Lung (tissue), 11 donors: ENCODE measurements at regions not wholly inside any gene's neighbourhood (a gene's known extent, or its start where the extent isn't known, plus 50 kb on each side); places are given as distances from the start of the nearest gene placed in this dataset.
A peak's percentile ranks its signal among the peaks of the same experiment; 100 is the strongest.

Source experiments
- ATAC-seq: fragments of 200-7000 bp; cut with Tn5 transposase; one replicate; pipeline ENCODE4 v1.9.1; 2020; ENCODE audit warnings: moderate number of reproducible peaks; ENCODE audit not compliant: insufficient read depth, low FRiP score
- DNase-seq, 3 donors: peaks; one replicate each; pipeline ENCODE4 v3.0.0-alpha.2; 2013 to 2017
- H3K27ac ChIP-seq, 2 donors: one replicate each; pipeline ENCODE4 v1.5.1; 2013; ENCODE audit warnings: mild to moderate bottlenecking in 2 of 2, moderate library complexity in 2 of 2, control low read depth in 1 of 2, inconsistent platforms in 1 of 2, low read depth in 1 of 2, low read length in 1 of 2
- H3K27me3 ChIP-seq, 3 donors: one replicate each; pipeline ENCODE4 v1.5.1; 2013; ENCODE audit warnings: low read length in 2 of 3; ENCODE audit not compliant: control insufficient read depth in 3 of 3, insufficient read depth in 3 of 3
- H3K36me3 ChIP-seq, 4 donors: one replicate each; pipeline ENCODE4 v1.5.1; 2013; ENCODE audit warnings: low read length in 4 of 4, mild to moderate bottlenecking in 1 of 4, moderate library complexity in 1 of 4; ENCODE audit not compliant: control insufficient read depth in 4 of 4, insufficient read depth in 4 of 4
- H3K4me1 ChIP-seq, 5 donors: one replicate each; pipeline ENCODE4 v1.5.1; 2013; ENCODE audit warnings: low read length in 5 of 5, mild to moderate bottlenecking in 2 of 5, moderate library complexity in 1 of 5; ENCODE audit not compliant: control insufficient read depth in 5 of 5, insufficient read depth in 5 of 5
- H3K4me3 ChIP-seq: one replicate; pipeline ENCODE4 v1.5.1; 2013; ENCODE audit warnings: mild to moderate bottlenecking, control low read depth, moderate library complexity
- H3K9ac ChIP-seq, 2 donors: one replicate each; pipeline ENCODE4 v1.5.1; 2013; ENCODE audit warnings: low read length in 2 of 2, control low read depth in 1 of 2; ENCODE audit not compliant: insufficient read depth in 1 of 2
- H3K9me3 ChIP-seq, 4 donors: one replicate each; pipeline ENCODE4 v1.5.1; 2013; ENCODE audit warnings: low read length in 3 of 4, mild to moderate bottlenecking in 1 of 4, moderate library complexity in 1 of 4; ENCODE audit not compliant: control insufficient read depth in 4 of 4, insufficient read depth in 3 of 4
- CTCF ChIP-seq: IDR thresholded peaks from 2 replicates; pipeline ENCODE4 v1.5.1; 2012; ENCODE audit warnings: mild to moderate bottlenecking; ENCODE audit errors: control extremely low read depth, extremely low read depth
- WGBS, 2 donors: extraction: QIAGEN DNeasy Blood & Tissue Kit; methylation state at CpG; one replicate each; pipeline ENCODE4 v1.1.7; 2013; 5-methylcytosine and 5-hydroxymethylcytosine counted together
- donor health status: control.
- donor health status: control.
- donor health status: Bipolar disorder and iron deficiency.
- donor health status: healthy.
- donor health status: DM: yes; HTN: yes; CAD: no.

- no peak for TF ChIP-seq CTCF
- H3K36me3 ChIP-seq: no peaks in the 10 kb centered on the region
- ATAC-seq (no peak), DNase-seq (no peak)
- H3K9me3 ChIP-seq: no peaks in the 10 kb centered on the region
- no peaks in the 10 kb centered on the region for H3K27me3 ChIP-seq
- no peak overlapping the region for H3K27ac ChIP-seq
- H3K4me3 ChIP-seq: no peak overlapping the region
- H3K4me1 ChIP-seq: peaks cover 0 to 3% (median 0%) of the 10 kb centered on the region in 5 donors
- WGBS, 2 donors: 72 to 86% methylated on average over 3 of the region's 3 CpGs
- H3K9ac ChIP-seq: no peak overlapping the region
Observed at GRCh38 chr5:108659531-108659930, 88.2 kb upstream of the FER start.

- Histone ChIP-seq H3K9me3 (no peaks in the 10 kb centered on the region), H3K27me3 (no peaks in the 10 kb centered on the region), H3K36me3 (no peaks in the 10 kb centered on the region), H3K27ac (no peak overlapping the region), H3K9ac (no peak overlapping the region), H3K4me3 (no peak overlapping the region), H3K4me1 (no peaks in the 10 kb centered on the region)
- DNase-seq (peak in 2 of 3 donors; percentile 11 to 25), ATAC-seq (no peak)
- 46 to 70% methylated on average over 5 of the region's 5 CpGs for WGBS, 2 donors
- no peak for TF ChIP-seq CTCF
Observed at GRCh38 chr5:108655750-108656450, 91.8 kb upstream of the FER start.

- no peak overlapping the region for H3K4me3 ChIP-seq
- H3K9ac ChIP-seq: no peak overlapping the region
- no peaks in the 10 kb centered on the region for H3K9me3 ChIP-seq
- no peak for ATAC-seq
- DNase-seq: no peak
- H3K27me3 ChIP-seq: no peaks in the 10 kb centered on the region
- 87 to 90% methylated on average over 1 of the region's 1 CpG for WGBS, 2 donors
- H3K4me1 ChIP-seq: no peaks in the 10 kb centered on the region
- no peaks in the 10 kb centered on the region for H3K36me3 ChIP-seq
- no peak overlapping the region for H3K27ac ChIP-seq
- no peak for TF ChIP-seq CTCF
Observed at GRCh38 chr5:108654051-108654450, 93.6 kb upstream of the FER start.

- Histone ChIP-seq H3K9ac (no peak overlapping the region), H3K27me3 (no peaks in the 10 kb centered on the region), H3K4me3 (no peak overlapping the region), H3K9me3 (no peaks in the 10 kb centered on the region), H3K36me3 (no peaks in the 10 kb centered on the region), H3K4me1 (no peaks in the 10 kb centered on the region), H3K27ac (no peak overlapping the region)
- DNase-seq (no peak), ATAC-seq (no peak)
- 94 to 95% methylated on average over 1 of the region's 1 CpG for WGBS, 2 donors
- no peak for TF ChIP-seq CTCF
Observed at GRCh38 chr5:108653201-108653600, 94.5 kb upstream of the FER start.
